Neural cell (in vitro differentiated cells): ENCODE measurements at regions not wholly inside any gene's neighbourhood (a gene's known extent, or its start where the extent isn't known, plus 50 kb on each side); places are given as distances from the start of the nearest gene placed in this dataset.

Experiments used
- H2AFZ ChIP-seq: fragments of 200-600, 300-800 bp; sonication (generic), shearing (Covaris generic); 2 replicates; pipeline ENCODE4 v1.6.0; 2014; ENCODE audit warnings: low read depth, mild to moderate bottlenecking, antibody characterized with exemption, low read length, moderate library complexity
- H3F3A ChIP-seq: fragments of 200-600 bp; shearing (Covaris generic); 2 replicates; pipeline ENCODE4 v1.6.1; 2016; ENCODE audit warnings: mild to moderate bottlenecking, moderate library complexity, mixed read lengths, antibody characterized with exemption, low read length; ENCODE audit not compliant: insufficient read depth, poor library complexity, severe bottlenecking
- H3K27ac ChIP-seq: fragments of 200-600, 300-800 bp; sonication (generic), shearing (Covaris generic); 2 replicates; pipeline ENCODE4 v1.5.1; 2014; ENCODE audit warnings: mild to moderate bottlenecking, low read length, moderate library complexity
- H3K27me3 ChIP-seq: fragments of 300-800, 200-600 bp; sonication (generic), shearing (Covaris generic); 2 replicates; pipeline ENCODE4 v1.6.0; 2014; ENCODE audit warnings: mild to moderate bottlenecking, low read depth, low read length, moderate library complexity; ENCODE audit not compliant: insufficient read depth
- H3K36me3 ChIP-seq: fragments of 300-800, 200-600 bp; sonication (generic), shearing (Covaris generic); 2 replicates; pipeline ENCODE4 v1.5.1; 2014; ENCODE audit warnings: mild to moderate bottlenecking, antibody characterized with exemption, low read length, moderate library complexity; ENCODE audit not compliant: insufficient read depth
- H3K4me2 ChIP-seq: fragments of 300-800, 200-600 bp; sonication (generic), shearing (Covaris generic); 2 replicates; pipeline ENCODE4 v1.6.0; 2014; ENCODE audit warnings: mild to moderate bottlenecking, low read length
- H3K4me3 ChIP-seq: fragments of 300-800, 200-600 bp; sonication (generic), shearing (Covaris generic); 2 replicates; pipeline ENCODE4 v1.5.1; 2014; ENCODE audit warnings: mild to moderate bottlenecking, low read length, moderate library complexity
- H3K79me2 ChIP-seq: fragments of 200-600 bp; shearing (Covaris generic); replicated peaks from 2 replicates; pipeline ENCODE4 v1.6.0; 2014; ENCODE audit warnings: mild to moderate bottlenecking, low read length, moderate library complexity; ENCODE audit not compliant: insufficient read depth
- H3K9ac ChIP-seq: fragments of 300-800, 200-600 bp; sonication (generic), shearing (Covaris generic); 2 replicates; pipeline ENCODE4 v1.6.1; 2016; ENCODE audit warnings: mild to moderate bottlenecking, low read length, mixed read lengths
- H3K9me2 ChIP-seq: fragments of 200-600 bp; shearing (Covaris generic); 2 replicates; pipeline ENCODE4 v1.6.1; 2016; ENCODE audit warnings: mild to moderate bottlenecking, low read length, mixed read lengths; ENCODE audit not compliant: insufficient read depth
- H3K9me3 ChIP-seq: fragments of 200-600, 300-800 bp; sonication (generic), shearing (Covaris generic); 2 replicates; pipeline ENCODE4 v1.6.1; 2016; ENCODE audit warnings: mild to moderate bottlenecking, mixed run types, low read length, moderate library complexity, mixed read lengths
- H4K20me1 ChIP-seq: fragments of 200-600 bp; shearing (Covaris generic); 2 replicates; pipeline ENCODE4 v1.6.1; 2016; ENCODE audit warnings: mild to moderate bottlenecking, mixed run types; ENCODE audit not compliant: insufficient read depth
- CTCF ChIP-seq: fragments of 450-650 bp; IDR thresholded peaks from 2 replicates; pipeline ENCODE4 v1.5.1; 2014; ENCODE audit warnings: antibody characterized with exemption, mild to moderate bottlenecking, moderate library complexity; ENCODE audit not compliant: poor library complexity, severe bottlenecking
- EP300 ChIP-seq: fragments of 450-650 bp; conservative IDR thresholded peaks from 2 replicates; pipeline ENCODE4 v1.6.1; 2014; ENCODE audit warnings: antibody characterized with exemption, mild to moderate bottlenecking, moderate library complexity; ENCODE audit not compliant: poor library complexity, severe bottlenecking
- EZH2 ChIP-seq: fragments of 200-600, 300-800 bp; shearing (Covaris generic), sonication (generic); IDR thresholded peaks from 2 replicates; pipeline ENCODE4 v1.6.1; 2014; ENCODE audit warnings: antibody characterized with exemption, low read length, borderline replicate concordance, mild to moderate bottlenecking; ENCODE audit not compliant: insufficient read depth, poor library complexity, severe bottlenecking
- MXI1 ChIP-seq: fragments of 450-650 bp; conservative IDR thresholded peaks from 2 replicates; pipeline ENCODE4 v1.6.1; 2014; ENCODE audit warnings: antibody characterized with exemption, mild to moderate bottlenecking; ENCODE audit not compliant: poor library complexity, severe bottlenecking
- POLR2AphosphoS5 ChIP-seq: IDR thresholded peaks from 2 replicates; pipeline ENCODE4 v1.6.1; 2012
- RAD21 ChIP-seq: fragments of 450-650 bp; conservative IDR thresholded peaks from 2 replicates; pipeline ENCODE4 v1.6.1; 2014; ENCODE audit warnings: antibody characterized with exemption, mild to moderate bottlenecking, moderate library complexity
- SMC3 ChIP-seq: fragments of 450-650 bp; conservative IDR thresholded peaks from 2 replicates; pipeline ENCODE4 v1.6.1; 2014; ENCODE audit warnings: antibody characterized with exemption, mild to moderate bottlenecking, moderate library complexity; ENCODE audit not compliant: poor library complexity
- TAF1 ChIP-seq: IDR thresholded peaks from 2 replicates; pipeline ENCODE4 v1.6.1; 2012; ENCODE audit warnings: low read depth
- TF ChIP-seq, protein P1 (sequence below): IDR thresholded peaks from 2 replicates; pipeline ENCODE4 v1.6.1; 2012; ENCODE audit warnings: borderline replicate concordance

- no peaks in the 10 kb centered on the region for H3K9me2 ChIP-seq
- no peaks in the 10 kb centered on the region for H3K27me3 ChIP-seq
- H3K9me3 ChIP-seq: no peaks in the 10 kb centered on the region
- H3K36me3 ChIP-seq: no peaks in the 10 kb centered on the region
- H3K4me3 ChIP-seq: no peak overlapping the region
- TF ChIP-seq EP300: no peak
- TF ChIP-seq, protein P1, sequence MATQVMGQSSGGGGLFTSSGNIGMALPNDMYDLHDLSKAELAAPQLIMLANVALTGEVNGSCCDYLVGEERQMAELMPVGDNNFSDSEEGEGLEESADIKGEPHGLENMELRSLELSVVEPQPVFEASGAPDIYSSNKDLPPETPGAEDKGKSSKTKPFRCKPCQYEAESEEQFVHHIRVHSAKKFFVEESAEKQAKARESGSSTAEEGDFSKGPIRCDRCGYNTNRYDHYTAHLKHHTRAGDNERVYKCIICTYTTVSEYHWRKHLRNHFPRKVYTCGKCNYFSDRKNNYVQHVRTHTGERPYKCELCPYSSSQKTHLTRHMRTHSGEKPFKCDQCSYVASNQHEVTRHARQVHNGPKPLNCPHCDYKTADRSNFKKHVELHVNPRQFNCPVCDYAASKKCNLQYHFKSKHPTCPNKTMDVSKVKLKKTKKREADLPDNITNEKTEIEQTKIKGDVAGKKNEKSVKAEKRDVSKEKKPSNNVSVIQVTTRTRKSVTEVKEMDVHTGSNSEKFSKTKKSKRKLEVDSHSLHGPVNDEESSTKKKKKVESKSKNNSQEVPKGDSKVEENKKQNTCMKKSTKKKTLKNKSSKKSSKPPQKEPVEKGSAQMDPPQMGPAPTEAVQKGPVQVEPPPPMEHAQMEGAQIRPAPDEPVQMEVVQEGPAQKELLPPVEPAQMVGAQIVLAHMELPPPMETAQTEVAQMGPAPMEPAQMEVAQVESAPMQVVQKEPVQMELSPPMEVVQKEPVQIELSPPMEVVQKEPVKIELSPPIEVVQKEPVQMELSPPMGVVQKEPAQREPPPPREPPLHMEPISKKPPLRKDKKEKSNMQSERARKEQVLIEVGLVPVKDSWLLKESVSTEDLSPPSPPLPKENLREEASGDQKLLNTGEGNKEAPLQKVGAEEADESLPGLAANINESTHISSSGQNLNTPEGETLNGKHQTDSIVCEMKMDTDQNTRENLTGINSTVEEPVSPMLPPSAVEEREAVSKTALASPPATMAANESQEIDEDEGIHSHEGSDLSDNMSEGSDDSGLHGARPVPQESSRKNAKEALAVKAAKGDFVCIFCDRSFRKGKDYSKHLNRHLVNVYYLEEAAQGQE: no peak
- TF ChIP-seq CTCF: no peak
- no peak for TF ChIP-seq POLR2AphosphoS5
- no peak overlapping the region for H3K27ac ChIP-seq
- H4K20me1 ChIP-seq: no peaks in the 10 kb centered on the region
- no peak overlapping the region for H3K4me2 ChIP-seq
- H3K9ac ChIP-seq: no peak overlapping the region
- no peaks in the 10 kb centered on the region for H3F3A ChIP-seq
- H2AFZ ChIP-seq: no peak overlapping the region
- no peaks in the 10 kb centered on the region for H3K79me2 ChIP-seq
Observed at GRCh38 chr6:6851059-6851948, 256.5 kb upstream of the RREB1 start.

DNA sequence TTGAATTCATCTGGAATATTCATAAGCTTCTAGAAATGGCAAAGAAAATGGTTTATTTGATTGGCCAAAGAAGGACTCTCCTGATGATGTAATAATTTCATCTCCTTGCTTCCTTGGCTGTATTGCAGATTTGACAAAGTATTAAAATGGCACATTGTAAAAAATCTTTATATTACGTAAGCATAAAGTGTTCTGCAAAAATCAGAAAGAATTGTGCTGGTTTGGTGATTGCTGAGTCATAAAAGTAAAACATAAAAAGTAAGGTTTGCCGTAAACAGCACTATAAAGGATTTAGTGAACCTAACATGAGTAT lies 255.9 kb upstream of the RREB1 start:
- Histone ChIP-seq H3F3A (no peaks in the 10 kb centered on the region), H3K9me3 (no peaks in the 10 kb centered on the region), H3K4me3 (no peak overlapping the region), H3K79me2 (no peaks in the 10 kb centered on the region), H3K36me3 (no peaks in the 10 kb centered on the region), H3K27ac (no peak overlapping the region), H2AFZ (no peak overlapping the region), H3K9ac (no peak overlapping the region), H3K9me2 (no peaks in the 10 kb centered on the region), H3K4me2 (no peak overlapping the region), H3K27me3 (no peaks in the 10 kb centered on the region), H4K20me1 (no peaks in the 10 kb centered on the region)
- TF ChIP-seq, protein P1: no peak
- no peak for TF ChIP-seq EZH2
- TF ChIP-seq SMC3: no peak
- TF ChIP-seq MXI1: no peak
- no peak for TF ChIP-seq RAD21
- TF ChIP-seq POLR2AphosphoS5: no peak
- TF ChIP-seq EP300: no peak
- TF ChIP-seq TAF1: no peak
- no peak for TF ChIP-seq CTCF
